Testis (tissue), 2 donors: ENCODE measurements at regions not wholly inside any gene's neighbourhood (a gene's known extent, or its start where the extent isn't known, plus 50 kb on each side); places are given as distances from the start of the nearest gene placed in this dataset.

Experiments used
- POLR2A ChIP-seq: fragments of 450-650 bp; IDR thresholded peaks from one replicate; pipeline ENCODE4 v1.6.1; 2017; ENCODE audit warnings: antibody characterized with exemption, mild to moderate bottlenecking, moderate library complexity
- TF ChIP-seq, protein P1 (sequence below), 3 experiments: fragments of 450-650 bp in 2 of 3; fragments of 200-600 bp in 1 of 3; sonication (generic) in 1 of 3; IDR thresholded peaks; one replicate each; pipeline ENCODE4 v1.5.1; 2016 to 2019; ENCODE audit warnings: antibody characterized with exemption in 3 of 3, mild to moderate bottlenecking in 2 of 3, moderate library complexity in 1 of 3

GRCh38 chr4:118557298-118557851 is 127.8 kb upstream of the METTL14 start:
- TF ChIP-seq, protein P1, sequence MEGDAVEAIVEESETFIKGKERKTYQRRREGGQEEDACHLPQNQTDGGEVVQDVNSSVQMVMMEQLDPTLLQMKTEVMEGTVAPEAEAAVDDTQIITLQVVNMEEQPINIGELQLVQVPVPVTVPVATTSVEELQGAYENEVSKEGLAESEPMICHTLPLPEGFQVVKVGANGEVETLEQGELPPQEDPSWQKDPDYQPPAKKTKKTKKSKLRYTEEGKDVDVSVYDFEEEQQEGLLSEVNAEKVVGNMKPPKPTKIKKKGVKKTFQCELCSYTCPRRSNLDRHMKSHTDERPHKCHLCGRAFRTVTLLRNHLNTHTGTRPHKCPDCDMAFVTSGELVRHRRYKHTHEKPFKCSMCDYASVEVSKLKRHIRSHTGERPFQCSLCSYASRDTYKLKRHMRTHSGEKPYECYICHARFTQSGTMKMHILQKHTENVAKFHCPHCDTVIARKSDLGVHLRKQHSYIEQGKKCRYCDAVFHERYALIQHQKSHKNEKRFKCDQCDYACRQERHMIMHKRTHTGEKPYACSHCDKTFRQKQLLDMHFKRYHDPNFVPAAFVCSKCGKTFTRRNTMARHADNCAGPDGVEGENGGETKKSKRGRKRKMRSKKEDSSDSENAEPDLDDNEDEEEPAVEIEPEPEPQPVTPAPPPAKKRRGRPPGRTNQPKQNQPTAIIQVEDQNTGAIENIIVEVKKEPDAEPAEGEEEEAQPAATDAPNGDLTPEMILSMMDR (IDR thresholded peaks at IDR 0.05): no peak
- no peak for TF ChIP-seq POLR2A
